WERI-Rb-1 (cell line): ENCODE measurements at regions not wholly inside any gene's neighbourhood (a gene's known extent, or its start where the extent isn't known, plus 50 kb on each side); places are given as distances from the start of the nearest gene placed in this dataset.

Source experiments
- DNase-seq: peaks from one replicate; pipeline ENCODE4 v3.0.0-alpha.2; 2020
- H3K27ac ChIP-seq: fragments of 250-450 bp; sonication (Bioruptor Pico); 2 replicates; pipeline ENCODE4 v1.5.1; 2020; ENCODE audit warnings: mild to moderate bottlenecking, moderate library complexity
- H3K27me3 ChIP-seq: fragments of 250-450 bp; sonication (Bioruptor Pico); 2 replicates; pipeline ENCODE4 v1.5.1; 2021; ENCODE audit warnings: mild to moderate bottlenecking, low read depth, moderate library complexity; ENCODE audit not compliant: insufficient read depth, severe bottlenecking
- H3K36me3 ChIP-seq: fragments of 250-450 bp; sonication (Bioruptor Pico); 2 replicates; pipeline ENCODE4 v1.5.1; 2020; ENCODE audit warnings: mild to moderate bottlenecking, moderate library complexity
- H3K4me3 ChIP-seq: 2 replicates; pipeline ENCODE4 v1.5.1; 2011; ENCODE audit warnings: low read depth, mild to moderate bottlenecking, control low read depth, low read length
- H3K9me3 ChIP-seq: fragments of 250-450 bp; sonication (Bioruptor Pico); 2 replicates; pipeline ENCODE4 v1.5.1; 2021; ENCODE audit warnings: mild to moderate bottlenecking, moderate library complexity; ENCODE audit not compliant: severe bottlenecking
- TF ChIP-seq, protein P1 (sequence below): IDR thresholded peaks from 2 replicates; pipeline ENCODE4 v1.5.1; 2011; ENCODE audit warnings: low read depth, mild to moderate bottlenecking, control low read depth, inconsistent platforms, low read length

DNA sequence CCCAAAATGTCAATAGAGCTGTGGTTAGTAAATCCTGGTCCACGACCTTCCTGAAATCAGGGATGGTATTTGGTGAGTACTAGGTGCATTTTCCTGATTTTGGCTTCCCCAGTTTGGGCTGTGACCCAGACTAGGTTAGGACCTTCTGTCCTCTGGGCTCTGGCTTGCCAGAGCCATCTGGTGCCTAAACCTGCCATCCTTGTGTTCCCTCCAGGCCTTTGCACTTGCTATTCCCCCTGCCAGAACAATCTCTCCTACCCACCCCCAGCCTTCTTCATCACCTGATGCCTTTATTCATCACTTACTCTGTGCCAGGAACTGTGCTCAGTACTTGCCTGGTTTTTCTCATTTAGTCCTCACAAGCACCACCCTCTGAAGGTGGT is 216.7 kb downstream of the RBM19 start:
- no peak for DNase-seq
- H3K27ac ChIP-seq = no peak overlapping the region

DNA sequence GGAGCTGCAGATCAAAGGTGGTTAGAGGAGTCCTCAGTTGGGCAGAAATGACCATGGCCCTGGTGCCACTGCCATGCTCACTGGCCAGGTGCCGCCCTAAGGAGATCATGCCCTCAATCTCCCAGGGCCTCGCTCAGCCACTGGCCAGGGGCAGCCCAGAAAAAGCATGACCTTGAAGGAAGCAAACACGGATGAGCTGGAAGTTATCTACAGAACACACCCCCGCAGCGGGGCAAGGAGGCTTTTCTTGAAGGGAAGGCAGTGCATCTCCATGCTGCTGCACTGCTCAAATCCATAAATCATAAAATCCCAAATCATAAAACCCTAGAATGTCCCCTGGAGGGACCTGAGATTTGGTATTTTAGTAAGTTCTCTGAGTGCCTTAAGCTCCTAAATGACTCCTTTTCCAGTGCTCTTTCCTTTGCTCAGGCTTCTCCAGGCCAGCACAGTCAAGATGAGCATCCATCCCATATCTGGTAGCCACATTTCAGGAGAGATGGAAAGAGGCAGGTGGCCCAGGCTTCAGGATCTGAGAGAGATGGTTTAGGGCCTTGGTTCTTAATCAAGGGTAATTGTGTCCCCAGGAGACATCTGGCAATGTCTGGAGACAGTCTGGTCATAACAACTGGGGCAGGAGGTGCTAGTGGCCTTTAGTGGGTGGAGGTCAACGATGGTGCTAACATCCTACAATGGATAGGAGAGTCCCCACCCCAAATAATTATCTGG is 217.3 kb downstream of the RBM19 start:
- Histone ChIP-seq H3K27me3 (no peaks in the 10 kb centered on the region), H3K36me3 (no peaks in the 10 kb centered on the region), H3K9me3 (no peaks in the 10 kb centered on the region), H3K27ac (no peak overlapping the region), H3K4me3 (no peak overlapping the region)
- no peak for DNase-seq
- TF ChIP-seq, protein P1, sequence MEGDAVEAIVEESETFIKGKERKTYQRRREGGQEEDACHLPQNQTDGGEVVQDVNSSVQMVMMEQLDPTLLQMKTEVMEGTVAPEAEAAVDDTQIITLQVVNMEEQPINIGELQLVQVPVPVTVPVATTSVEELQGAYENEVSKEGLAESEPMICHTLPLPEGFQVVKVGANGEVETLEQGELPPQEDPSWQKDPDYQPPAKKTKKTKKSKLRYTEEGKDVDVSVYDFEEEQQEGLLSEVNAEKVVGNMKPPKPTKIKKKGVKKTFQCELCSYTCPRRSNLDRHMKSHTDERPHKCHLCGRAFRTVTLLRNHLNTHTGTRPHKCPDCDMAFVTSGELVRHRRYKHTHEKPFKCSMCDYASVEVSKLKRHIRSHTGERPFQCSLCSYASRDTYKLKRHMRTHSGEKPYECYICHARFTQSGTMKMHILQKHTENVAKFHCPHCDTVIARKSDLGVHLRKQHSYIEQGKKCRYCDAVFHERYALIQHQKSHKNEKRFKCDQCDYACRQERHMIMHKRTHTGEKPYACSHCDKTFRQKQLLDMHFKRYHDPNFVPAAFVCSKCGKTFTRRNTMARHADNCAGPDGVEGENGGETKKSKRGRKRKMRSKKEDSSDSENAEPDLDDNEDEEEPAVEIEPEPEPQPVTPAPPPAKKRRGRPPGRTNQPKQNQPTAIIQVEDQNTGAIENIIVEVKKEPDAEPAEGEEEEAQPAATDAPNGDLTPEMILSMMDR = no peak

More for the DNA sequence above, 216.7 kb downstream of the RBM19 start:
- H3K9me3 ChIP-seq = no peaks in the 10 kb centered on the region
- H3K27me3 ChIP-seq = no peaks in the 10 kb centered on the region
- TF ChIP-seq, protein P1 = no peak
- H3K36me3 ChIP-seq = no peaks in the 10 kb centered on the region
- no peak overlapping the region for H3K4me3 ChIP-seq

DNA sequence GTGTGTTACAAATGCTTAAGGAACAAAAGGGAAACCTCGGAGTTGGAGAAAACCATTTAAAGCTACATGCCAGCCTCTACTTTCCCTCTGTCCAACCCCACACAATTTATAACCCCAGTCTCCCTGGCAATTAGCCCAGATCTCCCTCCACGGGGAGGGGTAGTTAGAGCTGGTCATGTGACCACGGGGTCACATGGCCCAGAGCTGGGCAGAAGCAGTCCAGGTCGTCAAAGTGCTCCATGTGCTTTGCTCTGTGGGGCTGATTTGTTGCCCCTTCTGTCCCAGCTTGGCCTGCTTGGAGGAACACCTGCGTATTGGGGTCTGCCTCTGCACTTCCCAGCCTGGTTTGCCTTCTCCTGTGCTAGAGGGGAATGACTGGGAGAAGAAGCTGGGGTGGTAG is 219.1 kb downstream of the RBM19 start:
- Histone ChIP-seq H3K27me3 (no peaks in the 10 kb centered on the region), H3K36me3 (no peaks in the 10 kb centered on the region), H3K27ac (no peak overlapping the region), H3K9me3 (no peaks in the 10 kb centered on the region), H3K4me3 (no peak overlapping the region)
- no peak for DNase-seq
- TF ChIP-seq, protein P1 = no peak

DNA sequence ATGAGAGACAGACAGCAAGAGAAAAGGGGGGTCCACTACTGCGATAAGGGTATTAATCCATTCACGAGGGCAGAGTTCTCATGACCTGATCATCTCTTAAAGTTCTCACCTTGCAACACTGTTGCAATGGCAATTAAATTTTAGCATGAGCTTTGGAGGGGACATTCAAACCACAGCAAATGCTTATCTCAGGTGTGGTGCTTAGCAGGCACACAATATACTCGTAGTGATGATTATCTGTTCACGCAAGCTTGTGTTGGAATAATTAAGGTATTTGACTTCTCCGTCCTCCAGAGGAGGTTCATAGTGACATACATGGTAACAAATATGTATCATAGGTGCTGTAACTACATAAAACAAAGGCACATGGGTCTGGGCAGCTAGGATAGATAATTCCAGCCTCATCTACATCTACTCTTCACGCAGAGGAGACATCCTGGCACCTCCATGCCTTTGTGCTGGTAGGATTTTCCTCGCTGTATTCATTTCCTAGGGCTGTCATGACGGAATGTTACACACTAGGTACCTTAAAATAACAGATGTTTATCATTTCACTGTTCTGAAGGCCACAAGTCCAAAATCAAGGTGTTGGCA is 221.2 kb downstream of the RBM19 start:
- Histone ChIP-seq H3K27me3 (no peaks in the 10 kb centered on the region), H3K9me3 (no peaks in the 10 kb centered on the region), H3K4me3 (no peak overlapping the region), H3K27ac (no peak overlapping the region), H3K36me3 (no peaks in the 10 kb centered on the region)
- no peak for DNase-seq
- TF ChIP-seq, protein P1 = no peak

DNA sequence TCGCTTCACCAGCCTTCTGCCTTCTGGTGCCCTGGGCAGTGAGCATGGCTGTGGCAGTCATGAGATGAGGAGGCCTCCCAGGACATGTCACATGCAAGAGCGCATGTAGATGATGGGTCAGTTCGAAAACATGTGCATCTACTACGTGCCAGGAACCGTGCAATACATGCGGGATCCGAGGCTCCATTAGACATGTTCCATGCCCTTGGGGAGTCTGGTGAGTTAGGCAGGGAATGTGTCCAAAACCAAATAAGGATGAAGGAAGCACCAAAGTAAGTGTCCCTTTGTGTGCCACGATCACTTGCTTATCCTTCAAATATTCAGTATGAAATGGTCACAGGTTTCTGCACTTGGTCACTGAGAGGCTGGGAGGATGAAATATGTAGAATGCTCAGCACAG is 223.3 kb downstream of the RBM19 start:
- H3K27ac ChIP-seq = no peak overlapping the region
- TF ChIP-seq, protein P1 = no peak
- H3K36me3 ChIP-seq = no peaks in the 10 kb centered on the region
- no peak overlapping the region for H3K4me3 ChIP-seq
- no peak for DNase-seq
- no peaks in the 10 kb centered on the region for H3K27me3 ChIP-seq
- H3K9me3 ChIP-seq = no peaks in the 10 kb centered on the region
